ENCODE measurements at regions not wholly inside any gene's neighbourhood (a gene's known extent, or its start where the extent isn't known, plus 50 kb on each side); places are given as distances from the start of the nearest gene placed in this dataset.

GRCh38 chr18:30582078-30582477, 460.5 kb downstream of the DSC3 start:
- no peak for TF ChIP-seq CTCF (IDR thresholded peaks at IDR 0.05)
- TF ChIP-seq POLR2A (IDR thresholded peaks at IDR 0.05): no peak

All from body of pancreas (tissue), 4 donors.